IPS-NIHi7 (cell line): ENCODE measurements at regions not wholly inside any gene's neighbourhood (a gene's known extent, or its start where the extent isn't known, plus 50 kb on each side); places are given as distances from the start of the nearest gene placed in this dataset.

ENCODE experiments used
- DNase-seq: peaks from one replicate; pipeline ENCODE4 v3.0.0; 2012; ENCODE audit warnings: mixed read lengths; ENCODE audit errors: extremely low spot score

GRCh38 chr5:26828294-26828693, 210.1 kb downstream of the CDH9 start:
- no peak for DNase-seq

- no peak for DNase-seq
Measured at GRCh38 chr5:26813235-26813634, 225.2 kb downstream of the CDH9 start.

GRCh38 chr5:26812714-26813113, 225.7 kb downstream of the CDH9 start:
- DNase-seq, result no peak

- no peak for DNase-seq
Measured at GRCh38 chr5:26807231-26808199, 230.9 kb downstream of the CDH9 start.

- no peak for DNase-seq
Measured at GRCh38 chr5:26805076-26805475, 233.3 kb downstream of the CDH9 start.

- DNase-seq, result no peak
Measured at GRCh38 chr5:26802944-26803343, 235.4 kb downstream of the CDH9 start.

GRCh38 chr5:26791433-26791832, 247.0 kb downstream of the CDH9 start:
- DNase-seq, result no peak

GRCh38 chr5:26791021-26791420, 247.4 kb downstream of the CDH9 start:
- DNase-seq, result no peak

- no peak for DNase-seq
Measured at GRCh38 chr5:26763215-26763614, 275.2 kb downstream of the CDH9 start.

- no peak for DNase-seq
Measured at GRCh38 chr5:26761446-26761845, 276.9 kb downstream of the CDH9 start.

- no peak for DNase-seq
Measured at GRCh38 chr5:26761045-26761444, 277.3 kb downstream of the CDH9 start.

GRCh38 chr5:26757941-26758340, 280.4 kb downstream of the CDH9 start:
- DNase-seq, result no peak

GRCh38 chr5:26749829-26750228, 288.6 kb downstream of the CDH9 start:
- no peak for DNase-seq

- no peak for DNase-seq
Measured at GRCh38 chr5:26740182-26740581, 298.2 kb downstream of the CDH9 start.

GRCh38 chr5:26737348-26738265, 300.8 kb downstream of the CDH9 start:
- no peak for DNase-seq

GRCh38 chr5:26727916-26728315, 310.5 kb downstream of the CDH9 start:
- no peak for DNase-seq

GRCh38 chr5:26719803-26720202, 318.6 kb downstream of the CDH9 start:
- no peak for DNase-seq

- peak; percentile 10 for DNase-seq
Measured at GRCh38 chr5:26700759-26701384, 337.5 kb downstream of the CDH9 start.

GRCh38 chr5:26692952-26693351, 345.4 kb downstream of the CDH9 start:
- no peak for DNase-seq

GRCh38 chr5:26691486-26691885, 346.9 kb downstream of the CDH9 start:
- DNase-seq, result no peak

GRCh38 chr5:26690511-26690910, 347.9 kb downstream of the CDH9 start:
- DNase-seq, result no peak

- no peak for DNase-seq
Measured at GRCh38 chr5:26681861-26682260, 356.5 kb downstream of the CDH9 start.
